Effector memory CD8-positive, alpha-beta T cell (primary cell): ENCODE measurements at regions not wholly inside any gene's neighbourhood (a gene's known extent, or its start where the extent isn't known, plus 50 kb on each side); places are given as distances from the start of the nearest gene placed in this dataset.

Experiments used
- ATAC-seq: fragments of 150-1000 bp; cut with Tn5 transposase; replicated peaks from 2 replicates; pipeline ENCODE4 v1.10.0; 2021; ENCODE audit warnings: mild to moderate bottlenecking, moderate library complexity
- DNase-seq, 3 experiments: peaks; one replicate each; pipeline ENCODE4 v3.0.0; 2021
- H3K27ac Mint-ChIP-seq, 2 donors: one replicate each; pipeline ENCODE4 v1.8.0; 2022; ENCODE audit warnings: mild to moderate bottlenecking in 2 of 2, mixed read lengths in 2 of 2, moderate library complexity in 2 of 2
- H3K27me3 Mint-ChIP-seq, 2 donors: one replicate each; pipeline ENCODE4 v1.8.0; 2022; ENCODE audit warnings: mixed read lengths in 2 of 2
- H3K36me3 Mint-ChIP-seq: one replicate; pipeline ENCODE4 v1.8.0; 2022; ENCODE audit warnings: mild to moderate bottlenecking, moderate library complexity, mixed read lengths; ENCODE audit not compliant: insufficient read depth
- H3K4me1 Mint-ChIP-seq, 2 donors: one replicate each; pipeline ENCODE4 v1.8.0; 2022; ENCODE audit warnings: low read depth in 2 of 2, mixed read lengths in 2 of 2
- H3K4me3 Mint-ChIP-seq, 2 donors: one replicate each; pipeline ENCODE4 v1.8.0; 2022; ENCODE audit warnings: mild to moderate bottlenecking in 2 of 2, mixed read lengths in 2 of 2, moderate library complexity in 2 of 2
- H3K9me3 Mint-ChIP-seq, 2 donors: one replicate each; pipeline ENCODE4 v1.8.0; 2022; ENCODE audit warnings: mixed read lengths in 2 of 2

- no peaks in the 10 kb centered on the region for H3K9me3 Mint-ChIP-seq
- no peak for ATAC-seq
- H3K4me3 Mint-ChIP-seq, result no peak overlapping the region
- H3K4me1 Mint-ChIP-seq, result no peaks in the 10 kb centered on the region
- no peak overlapping the region for H3K27ac Mint-ChIP-seq
- H3K36me3 Mint-ChIP-seq, result no peaks in the 10 kb centered on the region
- DNase-seq, result no peak
- H3K27me3 Mint-ChIP-seq, result peaks cover 0 to 17% of the 10 kb centered on the region in 2 donors
Observed at GRCh38 chr5:5798041-5798440, 375.6 kb downstream of the ICE1 start.

GRCh38 chr5:5795074-5795771 lies 372.7 kb downstream of the ICE1 start:
- no peak for ATAC-seq
- DNase-seq, result no peak
- no peaks in the 10 kb centered on the region for H3K4me1 Mint-ChIP-seq
- no peak overlapping the region for H3K27ac Mint-ChIP-seq
- H3K9me3 Mint-ChIP-seq, result no peaks in the 10 kb centered on the region
- no peak overlapping the region for H3K4me3 Mint-ChIP-seq
- H3K36me3 Mint-ChIP-seq, result no peaks in the 10 kb centered on the region
- peaks cover 3 to 21% of the 10 kb centered on the region in 2 donors for H3K27me3 Mint-ChIP-seq

- Mint-ChIP-seq H3K4me3 (no peak overlapping the region), H3K4me1 (no peaks in the 10 kb centered on the region), H3K27ac (no peak overlapping the region), H3K36me3 (no peaks in the 10 kb centered on the region), H3K9me3 (no peaks in the 10 kb centered on the region), H3K27me3 (peaks cover 5 to 22% of the 10 kb centered on the region in 2 donors)
- ATAC-seq (no peak), DNase-seq (no peak)
Observed at GRCh38 chr5:5794118-5794560, 371.7 kb downstream of the ICE1 start.

GRCh38 chr5:5793242-5794117 lies 371.0 kb downstream of the ICE1 start:
- peaks cover 5 to 22% of the 10 kb centered on the region in 2 donors for H3K27me3 Mint-ChIP-seq
- ATAC-seq, result no peak
- no peaks in the 10 kb centered on the region for H3K36me3 Mint-ChIP-seq
- H3K4me1 Mint-ChIP-seq, result no peaks in the 10 kb centered on the region
- no peaks in the 10 kb centered on the region for H3K9me3 Mint-ChIP-seq
- no peak for DNase-seq
- no peak overlapping the region for H3K4me3 Mint-ChIP-seq
- no peak overlapping the region for H3K27ac Mint-ChIP-seq

- Mint-ChIP-seq H3K27me3 (peaks cover 5 to 15% of the 10 kb centered on the region in 2 donors), H3K36me3 (no peaks in the 10 kb centered on the region), H3K27ac (no peak overlapping the region), H3K9me3 (peaks cover 2 to 8% of the 10 kb centered on the region in 2 donors), H3K4me3 (no peak overlapping the region), H3K4me1 (no peaks in the 10 kb centered on the region)
- DNase-seq (no peak), ATAC-seq (no peak)
Observed at GRCh38 chr5:5792106-5792505, 369.6 kb downstream of the ICE1 start.

GRCh38 chr5:5788793-5789192 lies 366.3 kb downstream of the ICE1 start:
- Mint-ChIP-seq H3K9me3 (peaks cover 6 to 15% of the 10 kb centered on the region in 2 donors), H3K4me3 (no peak overlapping the region), H3K27ac (no peak overlapping the region), H3K27me3 (peaks cover 5 to 13% of the 10 kb centered on the region in 2 donors), H3K36me3 (no peaks in the 10 kb centered on the region), H3K4me1 (no peaks in the 10 kb centered on the region)
- DNase-seq (no peak), ATAC-seq (no peak)

- H3K4me1 Mint-ChIP-seq, result no peaks in the 10 kb centered on the region
- H3K4me3 Mint-ChIP-seq, result no peak overlapping the region
- ATAC-seq (no peak), DNase-seq (no peak)
- H3K27ac Mint-ChIP-seq, result no peak overlapping the region
- no peaks in the 10 kb centered on the region for H3K36me3 Mint-ChIP-seq
- peaks cover 6 to 15% of the 10 kb centered on the region in 2 donors for H3K9me3 Mint-ChIP-seq
- H3K27me3 Mint-ChIP-seq, result peaks cover 5 to 8% of the 10 kb centered on the region in 2 donors
Observed at GRCh38 chr5:5787373-5787772, 364.9 kb downstream of the ICE1 start.

- no peaks in the 10 kb centered on the region for H3K27me3 Mint-ChIP-seq
- no peak overlapping the region for H3K27ac Mint-ChIP-seq
- no peaks in the 10 kb centered on the region for H3K36me3 Mint-ChIP-seq
- H3K9me3 Mint-ChIP-seq, result peaks cover 6 to 15% of the 10 kb centered on the region in 2 donors
- H3K4me1 Mint-ChIP-seq, result no peaks in the 10 kb centered on the region
- ATAC-seq (no peak), DNase-seq (no peak)
- H3K4me3 Mint-ChIP-seq, result no peak overlapping the region
Observed at GRCh38 chr5:5784101-5784500, 361.6 kb downstream of the ICE1 start.

GRCh38 chr5:5783021-5783420 lies 360.5 kb downstream of the ICE1 start:
- DNase-seq (no peak), ATAC-seq (no peak)
- H3K36me3 Mint-ChIP-seq, result no peaks in the 10 kb centered on the region
- H3K27ac Mint-ChIP-seq, result no peak overlapping the region
- H3K4me1 Mint-ChIP-seq, result no peaks in the 10 kb centered on the region
- H3K27me3 Mint-ChIP-seq, result no peaks in the 10 kb centered on the region
- peaks cover 6 to 15% of the 10 kb centered on the region in 2 donors for H3K9me3 Mint-ChIP-seq
- H3K4me3 Mint-ChIP-seq, result no peak overlapping the region

GRCh38 chr5:5782402-5782801 lies 359.9 kb downstream of the ICE1 start:
- peaks cover 4 to 10% of the 10 kb centered on the region in 2 donors for H3K9me3 Mint-ChIP-seq
- H3K36me3 Mint-ChIP-seq, result no peaks in the 10 kb centered on the region
- DNase-seq, result no peak
- H3K4me1 Mint-ChIP-seq, result no peaks in the 10 kb centered on the region
- H3K27ac Mint-ChIP-seq, result no peak overlapping the region
- ATAC-seq, result no peak
- H3K4me3 Mint-ChIP-seq, result no peak overlapping the region
- H3K27me3 Mint-ChIP-seq, result no peaks in the 10 kb centered on the region

GRCh38 chr5:5781335-5781734 lies 358.9 kb downstream of the ICE1 start:
- Mint-ChIP-seq H3K36me3 (no peaks in the 10 kb centered on the region), H3K27ac (no peak overlapping the region), H3K4me3 (no peak overlapping the region), H3K27me3 (peaks cover 0 to 2% of the 10 kb centered on the region in 2 donors), H3K4me1 (no peaks in the 10 kb centered on the region), H3K9me3 (peaks cover 0 to under 1% of the 10 kb centered on the region in 2 donors)
- DNase-seq (no peak), ATAC-seq (no peak)

- no peaks in the 10 kb centered on the region for H3K36me3 Mint-ChIP-seq
Observed at GRCh38 chr5:5780253-5780652, 357.8 kb downstream of the ICE1 start.

GRCh38 chr5:5777013-5777412 lies 354.5 kb downstream of the ICE1 start:
- no peak for DNase-seq
- H3K4me3 Mint-ChIP-seq, result no peak overlapping the region
- ATAC-seq, result no peak
- H3K27me3 Mint-ChIP-seq, result peaks cover 0 to 11% of the 10 kb centered on the region in 2 donors
- no peaks in the 10 kb centered on the region for H3K36me3 Mint-ChIP-seq
- no peaks in the 10 kb centered on the region for H3K4me1 Mint-ChIP-seq
- H3K9me3 Mint-ChIP-seq, result peaks cover 2 to 6% of the 10 kb centered on the region in 2 donors
- H3K27ac Mint-ChIP-seq, result no peak overlapping the region

More at GRCh38 chr5:5780253-5780652, 357.8 kb downstream of the ICE1 start:
- H3K27ac Mint-ChIP-seq, result no peak overlapping the region
- ATAC-seq (no peak), DNase-seq (no peak)
- H3K9me3 Mint-ChIP-seq, result peaks cover 0 to 6% of the 10 kb centered on the region in 2 donors
- no peaks in the 10 kb centered on the region for H3K4me1 Mint-ChIP-seq
- no peak overlapping the region for H3K4me3 Mint-ChIP-seq
- H3K27me3 Mint-ChIP-seq, result peaks cover 0 to 11% of the 10 kb centered on the region in 2 donors

GRCh38 chr5:5772202-5772601 lies 349.7 kb downstream of the ICE1 start:
- ATAC-seq, result no peak
- H3K4me1 Mint-ChIP-seq, result no peaks in the 10 kb centered on the region

More at GRCh38 chr5:5772202-5772601, 349.7 kb downstream of the ICE1 start:
- Mint-ChIP-seq H3K4me3 (no peak overlapping the region), H3K27me3 (peaks cover 0 to 11% of the 10 kb centered on the region in 2 donors), H3K9me3 (peaks cover 2 to 6% of the 10 kb centered on the region in 2 donors), H3K27ac (no peak overlapping the region), H3K36me3 (no peaks in the 10 kb centered on the region)
- no peak for DNase-seq
